ENCODE measurements at regions not wholly inside any gene's neighbourhood (a gene's known extent, or its start where the extent isn't known, plus 50 kb on each side); places are given as distances from the start of the nearest gene placed in this dataset.

- H3K79me2 ChIP-seq: no peaks in the 10 kb centered on the region
Measured at GRCh38 chr18:65145312-65145711, 605.5 kb upstream of the CDH7 start.

GRCh38 chr18:65133610-65134009 lies 617.2 kb upstream of the CDH7 start:
- no peaks in the 10 kb centered on the region for H3K4me1 ChIP-seq
- no peak overlapping the region for H3K4me2 ChIP-seq (ENCODE audit: low read length)
- no peak overlapping the region for H3K4me3 ChIP-seq (ENCODE audit: low read depth, low read length)
- H2AFZ ChIP-seq: no peak overlapping the region
- no peaks in the 10 kb centered on the region for H3K27me3 ChIP-seq (ENCODE audit: control insufficient read depth, insufficient read depth, low read length)
- no peaks in the 10 kb centered on the region for H3K9me3 ChIP-seq (ENCODE audit: control insufficient read depth, low read length)
- no peak overlapping the region for H3K27ac ChIP-seq
- H3K36me3 ChIP-seq (ENCODE audit: control insufficient read depth, insufficient read depth, low read length): no peaks in the 10 kb centered on the region
- no peak for TF ChIP-seq CTCF (IDR thresholded peaks at IDR 0.05)
- no peaks in the 10 kb centered on the region for H3K79me2 ChIP-seq
- H3K9ac ChIP-seq: no peak overlapping the region

More at GRCh38 chr18:65145312-65145711, 605.5 kb upstream of the CDH7 start:
- TF ChIP-seq CTCF (IDR thresholded peaks at IDR 0.05): no peak
- H3K4me2 ChIP-seq (ENCODE audit: low read length): no peak overlapping the region
- H3K9me3 ChIP-seq (ENCODE audit: control insufficient read depth, low read length): no peaks in the 10 kb centered on the region
- no peak overlapping the region for H3K4me3 ChIP-seq (ENCODE audit: low read depth, low read length)
- no peak overlapping the region for H2AFZ ChIP-seq
- H3K27ac ChIP-seq: no peak overlapping the region
- H3K9ac ChIP-seq: no peak overlapping the region
- no peaks in the 10 kb centered on the region for H3K4me1 ChIP-seq
- no peaks in the 10 kb centered on the region for H3K27me3 ChIP-seq (ENCODE audit: control insufficient read depth, insufficient read depth, low read length)
- no peaks in the 10 kb centered on the region for H3K36me3 ChIP-seq (ENCODE audit: control insufficient read depth, insufficient read depth, low read length)

- H3K4me3 ChIP-seq (ENCODE audit: low read depth, low read length): no peak overlapping the region
- H3K4me1 ChIP-seq: no peaks in the 10 kb centered on the region
- no peaks in the 10 kb centered on the region for H3K36me3 ChIP-seq (ENCODE audit: control insufficient read depth, insufficient read depth, low read length)
- TF ChIP-seq CTCF (IDR thresholded peaks at IDR 0.05): no peak
- no peak overlapping the region for H2AFZ ChIP-seq
- H3K4me2 ChIP-seq (ENCODE audit: low read length): peak overlapping the region; percentile 47
- no peak overlapping the region for H3K27ac ChIP-seq
- H3K79me2 ChIP-seq: no peaks in the 10 kb centered on the region
- H3K9ac ChIP-seq: no peak overlapping the region
- H3K27me3 ChIP-seq (ENCODE audit: control insufficient read depth, insufficient read depth, low read length): no peaks in the 10 kb centered on the region
- no peaks in the 10 kb centered on the region for H3K9me3 ChIP-seq (ENCODE audit: control insufficient read depth, low read length)
Measured at GRCh38 chr18:65124633-65125032, 626.2 kb upstream of the CDH7 start.

GRCh38 chr18:65103864-65104263 lies 646.9 kb upstream of the CDH7 start:
- Histone ChIP-seq H3K4me1 (no peaks in the 10 kb centered on the region), H3K27me3 (ENCODE audit: control insufficient read depth, insufficient read depth, low read length) (no peaks in the 10 kb centered on the region), H3K79me2 (no peaks in the 10 kb centered on the region), H2AFZ (no peak overlapping the region), H3K9me3 (ENCODE audit: control insufficient read depth, low read length) (no peaks in the 10 kb centered on the region), H3K9ac (no peak overlapping the region), H3K4me2 (ENCODE audit: low read length) (no peak overlapping the region), H3K27ac (no peak overlapping the region), H3K36me3 (ENCODE audit: control insufficient read depth, insufficient read depth, low read length) (no peaks in the 10 kb centered on the region), H3K4me3 (ENCODE audit: low read depth, low read length) (no peak overlapping the region)
- TF ChIP-seq CTCF (IDR thresholded peaks at IDR 0.05): no peak

- H3K9ac ChIP-seq: no peak overlapping the region
- no peaks in the 10 kb centered on the region for H3K36me3 ChIP-seq (ENCODE audit: control insufficient read depth, insufficient read depth, low read length)
- H3K4me2 ChIP-seq (ENCODE audit: low read length): no peak overlapping the region
- no peaks in the 10 kb centered on the region for H3K9me3 ChIP-seq (ENCODE audit: control insufficient read depth, low read length)
- H3K4me1 ChIP-seq: no peaks in the 10 kb centered on the region
- H3K27me3 ChIP-seq (ENCODE audit: control insufficient read depth, insufficient read depth, low read length): no peaks in the 10 kb centered on the region
- H3K79me2 ChIP-seq: no peaks in the 10 kb centered on the region
- H3K27ac ChIP-seq: no peak overlapping the region
- H3K4me3 ChIP-seq (ENCODE audit: low read depth, low read length): no peak overlapping the region
- H2AFZ ChIP-seq: no peak overlapping the region
- TF ChIP-seq CTCF (IDR thresholded peaks at IDR 0.05): no peak
Measured at GRCh38 chr18:65093346-65093745, 657.5 kb upstream of the CDH7 start.
